OCI-LY1 (cell line): ENCODE measurements at regions not wholly inside any gene's neighbourhood (a gene's known extent, or its start where the extent isn't known, plus 50 kb on each side); places are given as distances from the start of the nearest gene placed in this dataset.

Experiments used
- H2AFZ ChIP-seq: fragments of 200-600 bp; sonication (generic), shearing (Covaris generic); 2 replicates; pipeline ENCODE4 v1.6.0; 2014; ENCODE audit warnings: antibody characterized with exemption, mild to moderate bottlenecking, low read length
- H3F3A ChIP-seq: fragments of 200-600 bp; sonication (generic), shearing (Covaris generic); 2 replicates; pipeline ENCODE4 v1.6.0; 2014; ENCODE audit warnings: mild to moderate bottlenecking, antibody characterized with exemption, low read length, moderate library complexity; ENCODE audit not compliant: insufficient read depth
- H3K27ac ChIP-seq: fragments of 200-600 bp; sonication (generic); 2 replicates; pipeline ENCODE4 v1.5.1; 2014; ENCODE audit warnings: low read length, mixed run types, mild to moderate bottlenecking, low read depth; ENCODE audit not compliant: poor library complexity, severe bottlenecking
- H3K27me3 ChIP-seq: fragments of 200-600 bp; sonication (generic); 2 replicates; pipeline ENCODE4 v1.6.0; 2014; ENCODE audit warnings: antibody characterized with exemption, mild to moderate bottlenecking, low read length, moderate library complexity; ENCODE audit not compliant: insufficient read depth
- H3K36me3 ChIP-seq: fragments of 200-600 bp; sonication (generic); 2 replicates; pipeline ENCODE4 v1.6.1; 2014; ENCODE audit warnings: mild to moderate bottlenecking, antibody characterized with exemption, low read length, moderate library complexity, mixed read lengths; ENCODE audit not compliant: insufficient read depth
- H3K4me1 ChIP-seq: fragments of 200-600 bp; sonication (generic); 2 replicates; pipeline ENCODE4 v1.5.1; 2014; ENCODE audit warnings: mild to moderate bottlenecking, low read length, moderate library complexity; ENCODE audit not compliant: insufficient read depth, severe bottlenecking
- H3K4me2 ChIP-seq: fragments of 200-600 bp; sonication (generic), shearing (Covaris generic); 2 replicates; pipeline ENCODE4 v1.6.1; 2014; ENCODE audit warnings: low read length
- H3K4me3 ChIP-seq: fragments of 200-600 bp; sonication (generic); 2 replicates; pipeline ENCODE4 v1.5.1; 2014; ENCODE audit warnings: low read length, low read depth, mild to moderate bottlenecking, mixed read lengths; ENCODE audit not compliant: poor library complexity, severe bottlenecking
- H3K79me2 ChIP-seq: fragments of 200-600 bp; shearing (Covaris generic); 2 replicates; pipeline ENCODE4 v1.6.1; 2016; ENCODE audit warnings: mixed run types, low read length, mixed read lengths; ENCODE audit not compliant: insufficient read depth
- H3K9ac ChIP-seq: fragments of 200-600 bp; sonication (generic), shearing (Covaris generic); 2 replicates; pipeline ENCODE4 v1.6.1; 2014; ENCODE audit warnings: mild to moderate bottlenecking, low read length, mixed read lengths
- H3K9me2 ChIP-seq: fragments of 200-600 bp; sonication (generic), shearing (Covaris generic); 2 replicates; pipeline ENCODE4 v1.6.1; 2014; ENCODE audit warnings: low read depth, mild to moderate bottlenecking, low read length, mixed read lengths
- H3K9me3 ChIP-seq: fragments of 200-600 bp; shearing (Covaris generic); 2 replicates; pipeline ENCODE4 v1.6.1; 2014; ENCODE audit warnings: low read length, mixed read lengths
- H4K20me1 ChIP-seq: fragments of 200-600 bp; sonication (generic), shearing (Covaris generic); 2 replicates; pipeline ENCODE4 v1.6.0; 2016; ENCODE audit warnings: mild to moderate bottlenecking, low read length; ENCODE audit not compliant: insufficient read depth
- CTCF ChIP-seq: fragments of 200-600 bp; sonication (generic), shearing (Covaris generic); IDR thresholded peaks from 2 replicates; pipeline ENCODE4 v1.5.1; 2017; ENCODE audit warnings: mild to moderate bottlenecking, antibody characterized with exemption, low read length, moderate library complexity, mixed read lengths
- EZH2 ChIP-seq: fragments of 200-600 bp; sonication (generic), shearing (Covaris generic); IDR thresholded peaks from 2 replicates; pipeline ENCODE4 v1.8.0; 2017; ENCODE audit warnings: borderline replicate concordance, mixed run types, mild to moderate bottlenecking, antibody characterized with exemption, low read length, moderate library complexity, mixed read lengths

- Histone ChIP-seq H3K4me2 (no peak overlapping the region), H2AFZ (no peak overlapping the region), H3K9me2 (no peaks in the 10 kb centered on the region), H4K20me1 (no peaks in the 10 kb centered on the region), H3K4me1 (no peaks in the 10 kb centered on the region), H3K79me2 (no peaks in the 10 kb centered on the region), H3K4me3 (no peak overlapping the region), H3K27ac (no peak overlapping the region), H3K9me3 (no peaks in the 10 kb centered on the region), H3K9ac (no peak overlapping the region), H3K36me3 (no peaks in the 10 kb centered on the region), H3K27me3 (no peaks in the 10 kb centered on the region), H3F3A (no peaks in the 10 kb centered on the region)
- TF ChIP-seq EZH2 (no peak), CTCF (no peak)
These were observed 101.7 kb downstream of the ZIC5 start for GRCh38 chr13:99869830-99870229.

GRCh38 chr13:99868767-99869166 is 102.8 kb downstream of the ZIC5 start:
- Histone ChIP-seq H3K9ac (no peak overlapping the region), H3F3A (no peaks in the 10 kb centered on the region), H3K36me3 (no peaks in the 10 kb centered on the region), H3K4me3 (no peak overlapping the region), H3K4me1 (no peaks in the 10 kb centered on the region), H3K4me2 (no peak overlapping the region), H3K27ac (no peak overlapping the region), H2AFZ (no peak overlapping the region), H4K20me1 (no peaks in the 10 kb centered on the region), H3K9me3 (no peaks in the 10 kb centered on the region), H3K79me2 (no peaks in the 10 kb centered on the region), H3K27me3 (no peaks in the 10 kb centered on the region), H3K9me2 (no peaks in the 10 kb centered on the region)
- TF ChIP-seq CTCF = no peak
- TF ChIP-seq EZH2 = no peak

- no peaks in the 10 kb centered on the region for H3F3A ChIP-seq
- H3K36me3 ChIP-seq = no peaks in the 10 kb centered on the region
- TF ChIP-seq CTCF (no peak), EZH2 (no peak)
- H3K9me2 ChIP-seq = no peaks in the 10 kb centered on the region
- no peaks in the 10 kb centered on the region for H3K79me2 ChIP-seq
- H3K4me1 ChIP-seq = no peaks in the 10 kb centered on the region
- no peak overlapping the region for H3K4me2 ChIP-seq
- no peak overlapping the region for H2AFZ ChIP-seq
- no peaks in the 10 kb centered on the region for H3K9me3 ChIP-seq
- no peaks in the 10 kb centered on the region for H4K20me1 ChIP-seq
- no peak overlapping the region for H3K27ac ChIP-seq
- no peak overlapping the region for H3K9ac ChIP-seq
- H3K27me3 ChIP-seq = no peaks in the 10 kb centered on the region
- H3K4me3 ChIP-seq = no peak overlapping the region
These were observed 103.9 kb downstream of the ZIC5 start for GRCh38 chr13:99867535-99868257.
